Astrocyte of the cerebellum (primary cell): ENCODE measurements at regions not wholly inside any gene's neighbourhood (a gene's known extent, or its start where the extent isn't known, plus 50 kb on each side); places are given as distances from the start of the nearest gene placed in this dataset.

ENCODE experiments used
- DNase-seq: peaks from one replicate; pipeline ENCODE4 v3.0.0-alpha.2; 2011; ENCODE audit warnings: low read depth
- H3K4me3 ChIP-seq: 2 replicates; pipeline ENCODE4 v1.5.1; 2011; ENCODE audit warnings: mild to moderate bottlenecking, low read depth, low read length, moderate library complexity
- CTCF ChIP-seq: IDR thresholded peaks from 2 replicates; pipeline ENCODE4 v1.5.1; 2012; ENCODE audit warnings: low read length, low read depth, moderate library complexity, mild to moderate bottlenecking; ENCODE audit errors: missing control alignments
- in situ Hi-C: cut with HindIII; loops from 2 replicates; pipeline ENCODE4 v1.10.0; 2017; ENCODE audit warnings: low sequenced_read_pairs

GRCh38 chrX:4787971-4788370 is 1074.5 kb upstream of the PRKX start:
- DNase-seq: no peak
- H3K4me3 ChIP-seq: no peak overlapping the region
- in situ Hi-C loops: no loop called here
- no peak for TF ChIP-seq CTCF

- no peak for DNase-seq
- in situ Hi-C loops: no loop called here
- TF ChIP-seq CTCF: no peak
Observed at GRCh38 chrX:4764888-4765287, 1051.4 kb upstream of the PRKX start.

GRCh38 chrX:4762196-4762595 is 1048.7 kb upstream of the PRKX start:
- no peak for DNase-seq
- no peak overlapping the region for H3K4me3 ChIP-seq
- in situ Hi-C loops: no loop called here
- no peak for TF ChIP-seq CTCF

More at GRCh38 chrX:4764888-4765287, 1051.4 kb upstream of the PRKX start:
- H3K4me3 ChIP-seq: no peak overlapping the region

GRCh38 chrX:4754878-4755604 is 1041.6 kb upstream of the PRKX start:
- in situ Hi-C loops: no loop called here
- H3K4me3 ChIP-seq: no peak overlapping the region
- no peak for TF ChIP-seq CTCF
- no peak for DNase-seq

GRCh38 chrX:4741024-4741423 is 1027.6 kb upstream of the PRKX start:
- no peak for DNase-seq
- no peak for TF ChIP-seq CTCF
- in situ Hi-C loops: no loop called here

GRCh38 chrX:4735299-4735698 is 1021.9 kb upstream of the PRKX start:
- DNase-seq: no peak
- no peak overlapping the region for H3K4me3 ChIP-seq
- in situ Hi-C loops: no loop called here
- TF ChIP-seq CTCF: no peak

More at GRCh38 chrX:4741024-4741423, 1027.6 kb upstream of the PRKX start:
- no peak overlapping the region for H3K4me3 ChIP-seq
